ENCODE measurements at regions not wholly inside any gene's neighbourhood (a gene's known extent, or its start where the extent isn't known, plus 50 kb on each side); places are given as distances from the start of the nearest gene placed in this dataset.

- DNase-seq, result no peak
Measured at GRCh38 chr3:86162521-86162920, 828.4 kb downstream of the VGLL3 start.

DNA sequence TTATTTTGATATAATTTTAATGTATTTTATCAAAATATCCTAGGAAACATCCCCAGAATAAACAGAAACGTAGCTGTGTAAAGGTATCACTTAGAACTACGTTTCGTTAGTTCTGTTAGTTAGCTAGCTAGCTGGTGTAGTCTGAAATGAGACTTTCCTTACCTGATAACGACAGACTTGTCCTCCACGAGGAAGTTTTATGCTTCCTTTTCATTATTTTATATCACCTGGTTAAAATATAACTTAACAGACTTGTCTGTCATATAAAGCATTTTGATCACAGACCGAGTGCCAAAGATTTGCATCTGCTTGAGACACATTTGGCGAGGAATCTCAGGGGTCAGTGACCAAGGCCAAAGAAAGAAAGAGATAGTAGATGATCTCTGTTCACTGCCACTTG is 829.5 kb downstream of the VGLL3 start:
- DNase-seq, result no peak

- DNase-seq, result no peak
Measured at GRCh38 chr3:86152620-86153019, 838.3 kb downstream of the VGLL3 start.

GRCh38 chr3:86149054-86149453 is 841.9 kb downstream of the VGLL3 start:
- no peak for DNase-seq

DNA sequence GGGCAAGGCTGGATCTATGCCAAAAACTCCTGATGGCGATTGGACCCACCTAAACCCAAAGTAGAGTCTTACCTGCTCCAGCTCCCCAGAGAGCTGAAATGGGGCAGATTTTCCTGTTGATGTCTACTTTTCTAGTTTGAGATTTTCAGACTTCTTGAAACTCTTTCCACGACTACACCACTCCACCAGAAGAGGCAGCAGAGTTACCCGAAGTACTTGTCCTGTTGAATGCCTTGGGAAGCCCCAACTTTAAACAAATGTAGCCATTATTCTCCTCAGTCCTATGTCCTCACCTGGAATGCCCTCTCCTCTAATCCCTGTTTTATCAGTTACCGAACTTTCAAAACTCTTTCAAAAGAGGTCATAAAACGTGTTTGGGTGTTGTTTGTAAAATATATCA is 843.8 kb downstream of the VGLL3 start:
- no peak for DNase-seq

GRCh38 chr3:86126552-86126951 is 864.4 kb downstream of the VGLL3 start:
- DNase-seq, result no peak

Data from 8988T (cell line).